GM23338 (cell line): ENCODE measurements at regions not wholly inside any gene's neighbourhood (a gene's known extent, or its start where the extent isn't known, plus 50 kb on each side); places are given as distances from the start of the nearest gene placed in this dataset.

ENCODE experiments used
- CREB1 ChIP-seq: fragments of 250-450 bp; sonication (Bioruptor Pico); IDR thresholded peaks from 2 replicates; pipeline ENCODE4 v1.5.0; 2020; ENCODE audit warnings: low read depth, mild to moderate bottlenecking, moderate library complexity
- CTCF ChIP-seq, 2 experiments: fragments of 200-600 bp in 1 of 2; sonication (generic) in 1 of 2; conservative IDR thresholded peaks; 2 replicates each; pipeline versions ENCODE4 v1.5.1 to v1.6.1; 2016 to 2017; ENCODE audit warnings: antibody characterized with exemption in 2 of 2, low read depth in 2 of 2, mild to moderate bottlenecking in 2 of 2, moderate library complexity in 1 of 2
- EZH2 ChIP-seq: fragments of 200-600 bp; sonication (generic); IDR thresholded peaks from one replicate; pipeline ENCODE4 v1.8.0; 2017; ENCODE audit warnings: antibody characterized with exemption, mild to moderate bottlenecking, low read depth; ENCODE audit not compliant: unreplicated experiment
- EZH2phosphoT487 ChIP-seq: fragments of 200-600 bp; sonication (generic); IDR thresholded peaks from one replicate; pipeline ENCODE4 v1.8.1; 2018; ENCODE audit warnings: antibody characterized with exemption; ENCODE audit not compliant: unreplicated experiment
- POLR2AphosphoS5 ChIP-seq: IDR thresholded peaks from 2 replicates; pipeline ENCODE4 v1.6.1; 2016; ENCODE audit warnings: antibody characterized with exemption, low read depth
- REST ChIP-seq: IDR thresholded peaks from one replicate; pipeline ENCODE4 v1.6.1; 2018; ENCODE audit warnings: antibody characterized with exemption; ENCODE audit not compliant: unreplicated experiment
- ZNF114 ChIP-seq: fragments of 250-450 bp; sonication (Bioruptor Pico); IDR thresholded peaks from 2 replicates; pipeline ENCODE4 v1.5.0; 2020; ENCODE audit warnings: mild to moderate bottlenecking, moderate library complexity

GRCh38 chr12:17511369-17511768 lies 578.6 kb downstream of the RERGL start:
- TF ChIP-seq EZH2 = no peak
- peak in 1 of 2 experiments; percentile 59; a peak in 3 of 4 replicates for TF ChIP-seq CTCF (conservative IDR thresholded peaks at IDR 0.05; ENCODE audit: low read depth in 2 of 2)
- no peak for TF ChIP-seq CREB1 (CRISPR knock-in tag)
- no peak for TF ChIP-seq POLR2AphosphoS5
- TF ChIP-seq REST = no peak
- no peak for TF ChIP-seq ZNF114 (CRISPR knock-in tag)
- TF ChIP-seq EZH2phosphoT487 = no peak
